SHP77 (cell line): ENCODE measurements at regions not wholly inside any gene's neighbourhood (a gene's known extent, or its start where the extent isn't known, plus 50 kb on each side); places are given as distances from the start of the nearest gene placed in this dataset.
A peak's percentile ranks its signal among the peaks of the same experiment; 100 is the strongest.

Source experiments
- DNase-seq, 2 experiments: peaks; one replicate each; lab custom pipeline; 2025; lab: John Stamatoyannopoulos, UW

- DNase-seq: no peak
Observed at GRCh38 chr2:221106241-221106640, 465.9 kb downstream of the EPHA4 start.

- no peak for DNase-seq
Observed at GRCh38 chr2:221107424-221107823, 464.7 kb downstream of the EPHA4 start.

GRCh38 chr2:221109552-221109951, 462.6 kb downstream of the EPHA4 start:
- no peak for DNase-seq

GRCh38 chr2:221111739-221112138, 460.4 kb downstream of the EPHA4 start:
- no peak for DNase-seq

GRCh38 chr2:221112744-221113143, 459.4 kb downstream of the EPHA4 start:
- DNase-seq: no peak

GRCh38 chr2:221115944-221116343, 456.2 kb downstream of the EPHA4 start:
- DNase-seq: no peak

- no peak for DNase-seq
Observed at GRCh38 chr2:221120643-221121042, 451.5 kb downstream of the EPHA4 start.

- DNase-seq: no peak
Observed at GRCh38 chr2:221123396-221123795, 448.7 kb downstream of the EPHA4 start.

GRCh38 chr2:221124532-221125240, 447.4 kb downstream of the EPHA4 start:
- DNase-seq: no peak

- DNase-seq: no peak
Observed at GRCh38 chr2:221125691-221126090, 446.4 kb downstream of the EPHA4 start.

- DNase-seq: no peak
Observed at GRCh38 chr2:221129657-221130056, 442.4 kb downstream of the EPHA4 start.

GRCh38 chr2:221130431-221130830, 441.7 kb downstream of the EPHA4 start:
- no peak for DNase-seq

- DNase-seq: no peak
Observed at GRCh38 chr2:221133941-221134340, 438.2 kb downstream of the EPHA4 start.

- no peak for DNase-seq
Observed at GRCh38 chr2:221134718-221135117, 437.4 kb downstream of the EPHA4 start.

- no peak for DNase-seq
Observed at GRCh38 chr2:221135699-221136098, 436.4 kb downstream of the EPHA4 start.

GRCh38 chr2:221137385-221137784, 434.7 kb downstream of the EPHA4 start:
- DNase-seq: no peak

GRCh38 chr2:221142341-221142740, 429.8 kb downstream of the EPHA4 start:
- no peak for DNase-seq

GRCh38 chr2:221143231-221143630, 428.9 kb downstream of the EPHA4 start:
- DNase-seq: no peak

- DNase-seq: no peak
Observed at GRCh38 chr2:221144909-221145308, 427.2 kb downstream of the EPHA4 start.

- no peak for DNase-seq
Observed at GRCh38 chr2:221145396-221145795, 426.7 kb downstream of the EPHA4 start.

- DNase-seq: no peak
Observed at GRCh38 chr2:221153226-221153625, 418.9 kb downstream of the EPHA4 start.

- no peak for DNase-seq
Observed at GRCh38 chr2:221154176-221154575, 417.9 kb downstream of the EPHA4 start.

- DNase-seq: peak; percentile 30 to 41
Observed at GRCh38 chr2:221156062-221156734, 415.9 kb downstream of the EPHA4 start.

- DNase-seq: no peak
Observed at GRCh38 chr2:221161186-221161585, 410.9 kb downstream of the EPHA4 start.
